Endothelial cell (in vitro differentiated cells): ENCODE measurements at regions not wholly inside any gene's neighbourhood (a gene's known extent, or its start where the extent isn't known, plus 50 kb on each side); places are given as distances from the start of the nearest gene placed in this dataset.

Experiments
- DNase-seq: peaks from one replicate; pipeline ENCODE4 v3.0.0; 2021; ENCODE audit warnings: low spot score
- H3K27ac Mint-ChIP-seq: one replicate; pipeline ENCODE4 v1.8.0; 2021; ENCODE audit warnings: mixed read lengths, inconsistent platforms; ENCODE audit not compliant: unreplicated experiment
- H3K27me3 Mint-ChIP-seq: one replicate; pipeline ENCODE4 v1.8.0; 2021; ENCODE audit warnings: mild to moderate bottlenecking, moderate library complexity, mixed read lengths, inconsistent platforms; ENCODE audit not compliant: unreplicated experiment
- H3K36me3 Mint-ChIP-seq: one replicate; pipeline ENCODE4 v1.8.0; 2021; ENCODE audit warnings: mild to moderate bottlenecking, low read depth, mixed read lengths, inconsistent platforms; ENCODE audit not compliant: unreplicated experiment
- H3K4me1 Mint-ChIP-seq: one replicate; pipeline ENCODE4 v1.8.0; 2021; ENCODE audit warnings: mild to moderate bottlenecking, mixed read lengths, inconsistent platforms; ENCODE audit not compliant: unreplicated experiment
- H3K4me3 Mint-ChIP-seq: one replicate; pipeline ENCODE4 v1.8.0; 2021; ENCODE audit warnings: mild to moderate bottlenecking, mixed read lengths, inconsistent platforms; ENCODE audit not compliant: unreplicated experiment
- H3K9me3 Mint-ChIP-seq: one replicate; pipeline ENCODE4 v1.8.0; 2021; ENCODE audit warnings: mixed read lengths, inconsistent platforms; ENCODE audit not compliant: unreplicated experiment
- CTCF ChIP-seq: fragments of 200-600 bp; sonication (generic); IDR thresholded peaks from one replicate; pipeline ENCODE4 v1.5.0; 2021; ENCODE audit warnings: antibody characterized with exemption; ENCODE audit not compliant: unreplicated experiment

GRCh38 chr10:91146146-91146545 is 74.3 kb upstream of the PCGF5 start:
- Mint-ChIP-seq H3K4me1 (no peaks in the 10 kb centered on the region), H3K9me3 (no peaks in the 10 kb centered on the region), H3K27ac (no peak overlapping the region), H3K4me3 (no peak overlapping the region), H3K36me3 (no peaks in the 10 kb centered on the region), H3K27me3 (no peaks in the 10 kb centered on the region)
- TF ChIP-seq CTCF: no peak
- no peak for DNase-seq

GRCh38 chr10:91149550-91149949 is 70.9 kb upstream of the PCGF5 start:
- no peak for TF ChIP-seq CTCF
- H3K4me3 Mint-ChIP-seq: no peak overlapping the region
- H3K27me3 Mint-ChIP-seq: no peaks in the 10 kb centered on the region
- no peaks in the 10 kb centered on the region for H3K36me3 Mint-ChIP-seq
- DNase-seq: no peak
- no peaks in the 10 kb centered on the region for H3K4me1 Mint-ChIP-seq
- no peak overlapping the region for H3K27ac Mint-ChIP-seq
- H3K9me3 Mint-ChIP-seq: no peaks in the 10 kb centered on the region

- no peak for TF ChIP-seq CTCF
- Mint-ChIP-seq H3K27me3 (no peaks in the 10 kb centered on the region), H3K4me1 (no peaks in the 10 kb centered on the region), H3K27ac (no peak overlapping the region), H3K36me3 (no peaks in the 10 kb centered on the region), H3K4me3 (no peak overlapping the region), H3K9me3 (no peaks in the 10 kb centered on the region)
- DNase-seq: no peak
These were observed 69.8 kb upstream of the PCGF5 start for GRCh38 chr10:91150631-91151030.

- no peaks in the 10 kb centered on the region for H3K9me3 Mint-ChIP-seq
- no peak for TF ChIP-seq CTCF
- peaks cover 15% of the 10 kb centered on the region for H3K4me1 Mint-ChIP-seq
- no peak overlapping the region for H3K27ac Mint-ChIP-seq
- H3K4me3 Mint-ChIP-seq: no peak overlapping the region
- DNase-seq: no peak
- H3K36me3 Mint-ChIP-seq: no peaks in the 10 kb centered on the region
- no peaks in the 10 kb centered on the region for H3K27me3 Mint-ChIP-seq
These were observed 67.0 kb upstream of the PCGF5 start for GRCh38 chr10:91153508-91153907.

GRCh38 chr10:91154842-91155241 is 65.6 kb upstream of the PCGF5 start:
- no peaks in the 10 kb centered on the region for H3K9me3 Mint-ChIP-seq
- no peaks in the 10 kb centered on the region for H3K36me3 Mint-ChIP-seq
- no peaks in the 10 kb centered on the region for H3K27me3 Mint-ChIP-seq
- no peak for TF ChIP-seq CTCF
- H3K4me1 Mint-ChIP-seq: peaks cover 25% of the 10 kb centered on the region
- DNase-seq: no peak
- H3K27ac Mint-ChIP-seq: no peak overlapping the region
- H3K4me3 Mint-ChIP-seq: no peak overlapping the region
